ENCODE measurements at regions not wholly inside any gene's neighbourhood (a gene's known extent, or its start where the extent isn't known, plus 50 kb on each side); places are given as distances from the start of the nearest gene placed in this dataset.

DNA sequence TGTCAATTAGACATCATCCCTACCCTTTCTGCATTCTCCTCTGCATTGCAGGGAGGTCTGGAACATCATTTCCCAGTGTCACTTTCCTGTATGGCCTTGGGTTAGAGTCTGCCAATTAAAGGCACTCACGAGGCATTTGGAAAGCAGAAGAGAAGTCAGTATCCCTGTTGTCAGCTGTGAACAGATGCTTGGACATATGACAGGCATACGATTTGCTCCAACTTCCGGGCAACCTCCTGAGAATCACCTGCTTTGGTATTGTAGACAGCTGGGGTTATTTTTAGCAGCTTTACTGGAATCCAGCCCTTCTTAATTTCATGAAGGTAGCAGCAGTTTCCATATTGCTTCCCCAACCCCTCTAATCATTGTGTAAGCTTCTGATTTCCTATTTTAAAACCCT, 88.7 kb upstream of the DHRS4 start:
- DNase-seq (ENCODE audit: low read depth) = no peak

DNA sequence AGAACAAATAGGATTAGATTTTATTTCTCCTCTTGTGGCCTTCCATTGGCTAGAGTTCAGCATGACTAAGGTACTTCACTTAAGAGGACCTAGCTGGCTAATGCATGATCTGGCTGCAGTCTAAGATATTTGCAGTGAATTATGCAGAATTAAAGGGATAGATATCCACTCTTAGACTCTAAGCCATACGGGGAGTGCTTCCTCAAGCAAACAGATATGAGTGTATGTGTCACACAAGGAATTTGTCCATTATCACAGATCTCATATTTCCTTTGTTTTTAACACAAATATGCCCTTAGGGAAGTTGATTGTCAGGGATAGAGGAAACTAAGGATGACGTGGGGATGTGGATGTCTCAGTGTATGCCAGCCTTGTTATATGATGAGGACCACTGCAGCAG, 88.1 kb upstream of the DHRS4 start:
- TF ChIP-seq, protein P1, sequence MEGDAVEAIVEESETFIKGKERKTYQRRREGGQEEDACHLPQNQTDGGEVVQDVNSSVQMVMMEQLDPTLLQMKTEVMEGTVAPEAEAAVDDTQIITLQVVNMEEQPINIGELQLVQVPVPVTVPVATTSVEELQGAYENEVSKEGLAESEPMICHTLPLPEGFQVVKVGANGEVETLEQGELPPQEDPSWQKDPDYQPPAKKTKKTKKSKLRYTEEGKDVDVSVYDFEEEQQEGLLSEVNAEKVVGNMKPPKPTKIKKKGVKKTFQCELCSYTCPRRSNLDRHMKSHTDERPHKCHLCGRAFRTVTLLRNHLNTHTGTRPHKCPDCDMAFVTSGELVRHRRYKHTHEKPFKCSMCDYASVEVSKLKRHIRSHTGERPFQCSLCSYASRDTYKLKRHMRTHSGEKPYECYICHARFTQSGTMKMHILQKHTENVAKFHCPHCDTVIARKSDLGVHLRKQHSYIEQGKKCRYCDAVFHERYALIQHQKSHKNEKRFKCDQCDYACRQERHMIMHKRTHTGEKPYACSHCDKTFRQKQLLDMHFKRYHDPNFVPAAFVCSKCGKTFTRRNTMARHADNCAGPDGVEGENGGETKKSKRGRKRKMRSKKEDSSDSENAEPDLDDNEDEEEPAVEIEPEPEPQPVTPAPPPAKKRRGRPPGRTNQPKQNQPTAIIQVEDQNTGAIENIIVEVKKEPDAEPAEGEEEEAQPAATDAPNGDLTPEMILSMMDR (IDR thresholded peaks at IDR 0.05; ENCODE audit: control insufficient read depth, extremely low read depth, insufficient read depth) = no peak
- DNase-seq (ENCODE audit: low read depth) = no peak
- no peak overlapping the region for H3K4me3 ChIP-seq (ENCODE audit: low read depth, low read length)

More for the DNA sequence above, 88.7 kb upstream of the DHRS4 start:
- TF ChIP-seq, protein P1 (IDR thresholded peaks at IDR 0.05; ENCODE audit: control insufficient read depth, extremely low read depth, insufficient read depth) = no peak
- H3K4me3 ChIP-seq (ENCODE audit: low read depth, low read length) = no peak overlapping the region

DNA sequence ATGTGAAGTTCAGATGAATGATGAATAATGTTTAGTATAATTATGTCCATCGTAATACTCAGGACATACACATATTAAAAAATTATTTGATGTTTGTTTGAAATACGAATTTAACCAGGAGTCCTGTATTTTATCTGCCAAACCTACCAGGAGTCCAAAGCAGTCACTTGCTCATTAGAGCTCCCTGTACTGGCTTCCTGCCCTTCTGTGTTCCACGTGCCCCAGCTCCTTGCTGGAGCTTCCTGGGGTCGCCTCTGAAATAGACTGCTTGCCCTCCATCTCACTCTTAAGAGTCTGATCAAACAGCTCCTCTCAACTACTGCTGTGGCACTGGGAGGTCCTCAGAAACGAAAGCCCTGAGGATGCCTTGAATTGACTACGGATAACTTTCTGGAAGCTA, 87.3 kb upstream of the DHRS4 start:
- no peak for DNase-seq (ENCODE audit: low read depth)

DNA sequence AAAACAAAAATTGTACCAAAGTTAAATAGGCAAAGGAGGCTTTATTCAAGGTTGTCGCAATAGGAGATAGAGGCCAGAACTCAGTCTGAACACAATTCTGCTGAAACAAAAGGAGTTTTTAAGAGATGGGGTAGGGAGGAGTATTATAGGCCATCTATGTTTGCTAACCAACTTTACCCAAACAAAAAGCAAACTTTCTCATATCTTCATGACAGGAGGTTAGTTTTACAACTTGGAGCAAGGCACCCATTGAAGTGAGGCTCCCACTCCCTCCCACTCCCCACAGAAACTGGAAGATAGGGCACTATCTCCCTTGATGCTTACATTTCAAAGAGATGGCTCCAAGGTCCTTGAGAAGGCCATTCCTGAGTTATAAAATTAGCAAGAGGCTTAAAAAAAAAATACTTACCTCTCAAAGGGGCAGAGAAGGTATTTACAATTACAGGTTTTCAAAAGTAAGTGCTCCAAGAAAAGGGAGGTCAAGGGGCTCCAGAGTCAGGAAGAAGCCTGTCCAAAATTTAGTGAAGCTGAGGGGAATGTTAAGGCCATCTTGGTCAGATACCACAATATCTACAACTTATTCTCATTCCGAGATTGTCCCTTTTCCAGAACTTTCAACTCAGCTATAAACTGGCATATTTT, 84.4 kb upstream of the DHRS4 start:
- TF ChIP-seq, protein P1 (IDR thresholded peaks at IDR 0.05; ENCODE audit: control insufficient read depth, extremely low read depth, insufficient read depth) = no peak
- DNase-seq (ENCODE audit: low read depth) = no peak
- H3K4me3 ChIP-seq (ENCODE audit: low read depth, low read length) = no peak overlapping the region

More for the DNA sequence above, 87.3 kb upstream of the DHRS4 start:
- TF ChIP-seq, protein P1 (IDR thresholded peaks at IDR 0.05; ENCODE audit: control insufficient read depth, extremely low read depth, insufficient read depth) = no peak
- no peak overlapping the region for H3K4me3 ChIP-seq (ENCODE audit: low read depth, low read length)

DNA sequence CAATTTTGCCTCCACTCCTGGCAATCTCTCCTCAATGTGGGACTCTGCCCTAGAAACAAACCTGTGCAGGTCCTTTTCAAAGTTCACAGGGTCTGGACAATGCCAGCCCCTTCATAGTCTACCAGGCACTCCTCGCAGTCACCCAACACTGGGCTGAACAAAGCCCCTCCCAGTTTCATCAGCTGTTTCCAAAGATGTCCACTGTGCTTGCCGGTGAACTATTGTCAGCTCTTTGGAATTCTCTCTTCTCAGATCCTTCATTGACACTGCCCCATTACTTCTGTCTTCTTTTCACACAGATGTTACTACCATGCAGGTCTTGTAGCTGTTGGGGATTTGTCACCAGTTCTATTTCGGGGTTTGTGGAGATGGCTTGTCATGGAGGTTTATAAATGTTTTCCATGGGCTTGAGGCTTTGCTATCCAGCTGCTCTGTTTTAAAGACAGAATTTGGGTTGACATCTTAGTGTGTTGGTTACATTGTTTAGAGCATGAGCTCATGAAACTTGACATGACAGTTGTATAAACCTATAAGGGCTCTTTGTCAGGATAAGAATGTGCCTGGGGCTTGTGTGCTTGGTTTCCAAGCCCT, 77.3 kb upstream of the DHRS4 start:
- no peak for DNase-seq (ENCODE audit: low read depth)
- TF ChIP-seq, protein P1 (IDR thresholded peaks at IDR 0.05; ENCODE audit: control insufficient read depth, extremely low read depth, insufficient read depth) = no peak
- H3K4me3 ChIP-seq (ENCODE audit: low read depth, low read length) = no peak overlapping the region

DNA sequence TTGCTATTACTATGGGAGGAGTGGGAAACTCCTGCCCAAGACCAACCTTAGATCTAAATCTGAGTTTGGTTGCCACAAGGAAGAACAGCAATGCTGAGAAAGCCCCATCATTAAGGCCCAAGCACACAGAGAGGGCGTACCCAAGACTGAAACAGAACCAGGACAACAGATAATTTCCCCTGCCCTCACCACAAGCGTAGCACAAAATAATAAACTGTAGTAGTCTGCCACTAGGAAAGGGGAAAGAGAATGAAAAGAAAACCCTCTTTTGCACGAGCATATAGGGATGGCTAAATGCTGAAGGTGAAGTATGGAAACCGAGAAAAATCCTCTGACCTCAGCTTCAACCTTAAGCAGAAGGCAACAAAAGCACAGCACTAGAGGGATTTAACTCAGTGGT, 76.5 kb upstream of the DHRS4 start:
- H3K4me3 ChIP-seq (ENCODE audit: low read depth, low read length) = no peak overlapping the region
- TF ChIP-seq, protein P1 (IDR thresholded peaks at IDR 0.05; ENCODE audit: control insufficient read depth, extremely low read depth, insufficient read depth) = no peak
- DNase-seq (ENCODE audit: low read depth) = no peak

Measured in LNCaP clone FGC (cell line).